WI38 (cell line): ENCODE measurements at regions not wholly inside any gene's neighbourhood (a gene's known extent, or its start where the extent isn't known, plus 50 kb on each side); places are given as distances from the start of the nearest gene placed in this dataset.

Experiments used
- H3K4me3 ChIP-seq: 2 replicates; pipeline ENCODE4 v1.5.1; 2011; ENCODE audit warnings: low read depth, mild to moderate bottlenecking, control low read depth, low read length
- TF ChIP-seq, protein P1 (sequence below): IDR thresholded peaks from 2 replicates; pipeline ENCODE4 v1.5.1; 2012; ENCODE audit warnings: low read depth, mild to moderate bottlenecking, control low read depth, low read length

DNA sequence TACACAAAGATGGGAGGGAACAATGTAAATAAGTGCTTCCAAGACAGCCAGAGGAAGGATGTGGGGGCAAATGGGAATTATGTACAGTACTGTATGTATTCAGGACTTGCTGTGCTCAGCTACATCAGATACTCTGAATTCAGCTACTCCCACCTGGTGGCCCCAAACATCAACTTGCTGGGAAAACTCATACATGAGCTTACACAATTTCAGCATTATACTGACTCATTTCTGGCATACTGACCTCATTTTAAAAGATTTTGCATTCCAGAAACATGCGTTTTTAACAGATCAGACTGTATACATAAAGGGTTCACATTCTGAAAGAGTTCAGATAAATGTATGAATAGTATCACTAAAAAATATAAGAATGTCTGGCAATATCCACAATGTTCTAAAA is 59.7 kb downstream of the GPX5 start:
- TF ChIP-seq, protein P1, sequence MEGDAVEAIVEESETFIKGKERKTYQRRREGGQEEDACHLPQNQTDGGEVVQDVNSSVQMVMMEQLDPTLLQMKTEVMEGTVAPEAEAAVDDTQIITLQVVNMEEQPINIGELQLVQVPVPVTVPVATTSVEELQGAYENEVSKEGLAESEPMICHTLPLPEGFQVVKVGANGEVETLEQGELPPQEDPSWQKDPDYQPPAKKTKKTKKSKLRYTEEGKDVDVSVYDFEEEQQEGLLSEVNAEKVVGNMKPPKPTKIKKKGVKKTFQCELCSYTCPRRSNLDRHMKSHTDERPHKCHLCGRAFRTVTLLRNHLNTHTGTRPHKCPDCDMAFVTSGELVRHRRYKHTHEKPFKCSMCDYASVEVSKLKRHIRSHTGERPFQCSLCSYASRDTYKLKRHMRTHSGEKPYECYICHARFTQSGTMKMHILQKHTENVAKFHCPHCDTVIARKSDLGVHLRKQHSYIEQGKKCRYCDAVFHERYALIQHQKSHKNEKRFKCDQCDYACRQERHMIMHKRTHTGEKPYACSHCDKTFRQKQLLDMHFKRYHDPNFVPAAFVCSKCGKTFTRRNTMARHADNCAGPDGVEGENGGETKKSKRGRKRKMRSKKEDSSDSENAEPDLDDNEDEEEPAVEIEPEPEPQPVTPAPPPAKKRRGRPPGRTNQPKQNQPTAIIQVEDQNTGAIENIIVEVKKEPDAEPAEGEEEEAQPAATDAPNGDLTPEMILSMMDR: no peak

DNA sequence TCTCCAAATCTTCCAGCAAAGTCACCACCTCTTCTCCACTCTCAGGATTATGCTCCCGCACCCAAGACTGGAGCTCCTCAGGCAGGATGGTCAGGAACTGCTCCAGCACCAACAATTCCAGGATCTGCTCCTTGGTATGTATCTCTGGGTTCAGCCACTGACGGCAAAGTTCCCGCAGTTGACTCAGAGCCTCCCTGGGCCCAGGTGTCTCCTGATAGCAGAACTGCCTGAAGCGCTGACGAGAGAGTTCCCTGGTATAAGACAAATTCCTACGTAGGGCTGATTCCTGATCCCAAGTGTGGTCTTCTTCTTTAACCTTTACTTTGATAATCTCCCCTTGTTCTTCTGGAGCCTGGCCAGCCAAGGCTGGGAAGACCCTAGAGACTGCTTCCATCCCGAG is 60.6 kb downstream of the GPX5 start:
- TF ChIP-seq, protein P1: no peak

More for the DNA sequence above, 59.7 kb downstream of the GPX5 start:
- H3K4me3 ChIP-seq: no peak overlapping the region

DNA sequence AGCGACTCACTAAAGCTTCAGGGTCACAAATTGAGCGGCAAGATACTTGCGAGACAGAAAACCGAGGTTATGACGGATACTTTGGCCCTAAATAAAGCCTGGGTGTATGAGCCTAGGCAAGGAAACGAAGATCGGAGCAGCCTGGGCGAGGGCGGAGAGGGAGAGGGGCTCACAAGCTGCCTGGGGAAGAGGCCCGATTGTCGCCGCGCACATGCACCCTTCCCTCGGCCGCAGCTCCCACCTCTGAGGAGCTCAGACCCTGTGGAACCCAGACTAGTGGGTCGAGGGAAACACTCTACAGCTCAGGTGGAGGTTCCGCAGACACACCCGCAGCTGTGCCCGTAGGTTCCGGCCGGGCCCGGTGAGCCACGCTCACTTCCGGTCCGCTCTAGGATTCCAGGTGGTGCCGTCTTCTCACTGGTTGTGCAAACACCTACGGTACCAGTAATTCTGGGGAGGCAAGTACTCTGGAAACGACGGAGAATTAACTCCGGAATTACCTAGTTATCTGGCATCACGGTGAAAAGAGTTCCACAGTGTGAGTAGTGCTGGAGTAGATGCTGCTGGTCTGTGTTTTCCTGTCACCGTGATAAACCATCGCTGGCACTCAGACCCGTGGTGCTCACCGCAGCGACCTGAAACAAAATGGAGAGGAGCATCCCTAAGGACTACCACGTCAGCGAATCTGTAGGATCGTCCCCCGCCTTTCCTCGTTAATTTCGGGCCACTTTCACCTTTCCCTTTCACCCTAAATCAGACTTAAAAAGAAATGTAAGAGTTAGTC is 61.5 kb downstream of the GPX5 start:
- TF ChIP-seq, protein P1: no peak
- peak overlapping the region; percentile 38 for H3K4me3 ChIP-seq

More for the DNA sequence above, 60.6 kb downstream of the GPX5 start:
- no peak overlapping the region for H3K4me3 ChIP-seq

DNA sequence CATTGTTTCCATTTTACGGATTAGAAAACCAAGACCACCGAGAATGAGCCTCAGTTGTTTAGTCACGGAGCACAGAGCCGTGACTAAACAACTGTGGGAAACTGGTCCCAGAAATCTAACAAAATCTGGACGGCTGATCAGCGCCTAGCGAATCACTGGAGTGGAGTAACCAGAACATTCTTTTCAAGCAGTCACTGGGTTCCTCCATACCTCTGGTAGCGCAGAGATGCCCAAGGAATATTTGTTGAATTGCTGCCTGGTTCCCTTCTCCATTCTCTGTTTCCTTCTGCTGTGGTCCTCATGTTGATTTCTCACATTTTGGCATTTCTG is 62.0 kb downstream of the GPX5 start:
- H3K4me3 ChIP-seq: peak overlapping the region; percentile 38; the same call in 1 of the 2 replicates
- TF ChIP-seq, protein P1: no peak

DNA sequence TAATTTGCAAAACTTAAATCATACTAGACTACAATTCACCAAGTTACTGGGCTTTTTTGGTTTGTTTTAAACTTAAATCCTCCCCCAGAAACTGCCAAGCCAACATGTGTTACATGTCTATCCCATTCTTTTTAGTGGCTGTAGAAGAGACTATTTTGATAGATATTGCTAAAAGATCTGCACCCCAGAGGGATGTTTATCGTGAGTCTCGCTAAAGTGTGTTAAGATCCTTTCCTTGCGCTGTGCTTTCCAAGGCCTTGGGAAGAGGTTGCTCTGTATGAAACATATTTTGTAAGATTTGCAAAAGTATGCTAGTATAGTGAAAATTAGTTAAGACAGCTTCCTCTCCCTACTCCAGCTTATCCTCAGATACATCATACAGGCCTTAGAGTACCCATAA is 63.0 kb downstream of the GPX5 start:
- peak overlapping the region; percentile 2 for H3K4me3 ChIP-seq
- TF ChIP-seq, protein P1: no peak

DNA sequence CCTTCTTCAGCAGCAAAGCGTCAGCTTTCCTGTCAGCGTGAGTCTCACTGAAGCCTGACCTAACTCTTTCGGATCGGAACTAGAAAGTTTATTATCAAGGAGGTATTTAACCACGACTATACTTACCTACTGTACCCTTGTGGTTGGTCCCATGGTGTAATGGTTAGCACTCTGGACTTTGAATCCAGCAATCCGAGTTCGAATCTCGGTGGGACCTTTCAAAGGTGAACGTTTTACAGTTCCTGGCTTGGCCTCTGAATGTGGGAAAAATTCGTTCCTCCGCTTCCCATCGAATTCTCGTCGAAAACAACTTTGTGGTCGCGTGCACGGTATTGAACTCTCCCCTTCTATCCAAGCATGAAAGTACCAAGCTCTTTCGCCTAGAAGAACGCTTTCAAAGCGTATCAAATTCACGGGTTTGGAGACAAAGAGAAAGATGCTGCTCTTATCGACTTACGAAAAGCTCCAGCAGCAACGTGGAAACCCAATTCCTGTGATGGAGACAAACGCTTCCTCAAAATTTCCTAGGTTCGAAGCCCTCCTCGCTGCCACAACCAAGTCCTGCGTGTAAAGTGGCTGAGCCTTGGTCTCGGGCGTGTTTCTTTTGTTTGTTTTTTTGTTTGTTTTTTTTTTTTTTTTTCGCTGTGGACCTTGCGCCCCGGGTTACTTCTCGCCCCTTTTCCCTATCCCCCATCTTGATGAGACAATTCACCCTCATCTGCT is 63.7 kb downstream of the GPX5 start:
- peak overlapping the region; percentile 27 for H3K4me3 ChIP-seq
- TF ChIP-seq, protein P1: no peak

DNA sequence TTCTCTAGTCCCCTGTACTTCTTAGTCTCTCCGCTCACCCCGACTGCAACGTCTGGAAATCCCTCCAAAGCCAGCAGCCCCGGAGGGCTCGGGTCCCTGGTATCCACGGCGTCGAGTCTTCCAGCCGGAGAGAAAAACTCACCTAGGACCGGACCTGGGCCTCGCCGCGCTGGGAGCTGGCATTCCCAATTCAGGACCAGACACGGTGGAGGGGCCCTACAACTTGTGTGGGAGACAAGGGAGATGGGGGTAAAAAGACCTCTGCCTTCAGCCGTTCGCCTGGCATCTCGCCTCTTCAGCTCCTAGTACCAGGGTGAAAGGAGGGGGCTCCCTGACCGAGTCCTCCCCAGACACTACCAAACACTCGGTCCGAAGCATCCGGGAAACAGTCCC is 64.3 kb downstream of the GPX5 start:
- TF ChIP-seq, protein P1: no peak
- H3K4me3 ChIP-seq: peak overlapping the region; percentile 27; the same call in 1 of the 2 replicates
